Vagina (tissue), 2 donors: ENCODE measurements at regions not wholly inside any gene's neighbourhood (a gene's known extent, or its start where the extent isn't known, plus 50 kb on each side); places are given as distances from the start of the nearest gene placed in this dataset.

ENCODE experiments used
- DNase-seq, 2 donors: peaks; one replicate each; pipeline ENCODE4 v3.0.0-alpha.2; 2017; ENCODE audit errors: extremely low spot score in 2 of 2
- H3K27ac ChIP-seq: fragments of 200-600 bp; sonication (generic); one replicate; pipeline ENCODE4 v1.5.1; 2019
- H3K27me3 ChIP-seq: fragments of 200-600 bp; sonication (generic); one replicate; pipeline ENCODE4 v1.5.1; 2019
- H3K36me3 ChIP-seq, 2 donors: fragments of 200-600 bp; sonication (generic); one replicate each; pipeline ENCODE4 v1.5.1; 2017 to 2019
- H3K4me1 ChIP-seq: fragments of 200-600 bp; sonication (generic); one replicate; pipeline ENCODE4 v1.5.1; 2019
- H3K4me3 ChIP-seq, 2 donors: fragments of 200-600 bp; sonication (generic); 1 replicate in 1 of 2; 2 replicates in 1 of 2; pipeline ENCODE4 v1.5.1; 2016 to 2019
- H3K9me3 ChIP-seq: fragments of 200-600 bp; sonication (generic); one replicate; pipeline ENCODE4 v1.5.1; 2019
- POLR2A ChIP-seq, 2 donors: fragments of 450-650 bp; IDR thresholded peaks; one replicate each; pipeline ENCODE4 v1.6.1; 2017; ENCODE audit warnings: antibody characterized with exemption in 2 of 2, mild to moderate bottlenecking in 2 of 2, moderate library complexity in 2 of 2
- POLR2AphosphoS5 ChIP-seq, 2 donors: sonication (generic); formaldehyde crosslinking; IDR thresholded peaks; one replicate each; pipeline ENCODE4 v1.9.0; 2017; ENCODE audit warnings: antibody characterized with exemption in 2 of 2, mild to moderate bottlenecking in 2 of 2, low read depth in 1 of 2; ENCODE audit not compliant: insufficient read depth in 1 of 2
- intact Hi-C: fragments of 100-400 bp; cut with DNase I; formaldehyde crosslinking; loops from one replicate; pipeline ENCODE4 v1.15.1; 2023
- TF ChIP-seq, protein P1 (sequence below), 3 experiments: fragments of 450-650 bp in 2 of 3; fragments of 200-600 bp in 1 of 3; sonication (generic) in 1 of 3; IDR thresholded peaks; one replicate each; pipeline ENCODE4 v1.5.1; 2017 to 2019; ENCODE audit warnings: antibody characterized with exemption in 3 of 3, mild to moderate bottlenecking in 2 of 3, moderate library complexity in 2 of 3

GRCh38 chr2:33791625-33792024 is 192.5 kb upstream of the FAM98A start:
- Histone ChIP-seq H3K4me3 (no peak overlapping the region), H3K9me3 (no peaks in the 10 kb centered on the region), H3K36me3 (no peaks in the 10 kb centered on the region), H3K27ac (no peak overlapping the region), H3K27me3 (no peaks in the 10 kb centered on the region), H3K4me1 (no peaks in the 10 kb centered on the region)
- TF ChIP-seq, protein P1, sequence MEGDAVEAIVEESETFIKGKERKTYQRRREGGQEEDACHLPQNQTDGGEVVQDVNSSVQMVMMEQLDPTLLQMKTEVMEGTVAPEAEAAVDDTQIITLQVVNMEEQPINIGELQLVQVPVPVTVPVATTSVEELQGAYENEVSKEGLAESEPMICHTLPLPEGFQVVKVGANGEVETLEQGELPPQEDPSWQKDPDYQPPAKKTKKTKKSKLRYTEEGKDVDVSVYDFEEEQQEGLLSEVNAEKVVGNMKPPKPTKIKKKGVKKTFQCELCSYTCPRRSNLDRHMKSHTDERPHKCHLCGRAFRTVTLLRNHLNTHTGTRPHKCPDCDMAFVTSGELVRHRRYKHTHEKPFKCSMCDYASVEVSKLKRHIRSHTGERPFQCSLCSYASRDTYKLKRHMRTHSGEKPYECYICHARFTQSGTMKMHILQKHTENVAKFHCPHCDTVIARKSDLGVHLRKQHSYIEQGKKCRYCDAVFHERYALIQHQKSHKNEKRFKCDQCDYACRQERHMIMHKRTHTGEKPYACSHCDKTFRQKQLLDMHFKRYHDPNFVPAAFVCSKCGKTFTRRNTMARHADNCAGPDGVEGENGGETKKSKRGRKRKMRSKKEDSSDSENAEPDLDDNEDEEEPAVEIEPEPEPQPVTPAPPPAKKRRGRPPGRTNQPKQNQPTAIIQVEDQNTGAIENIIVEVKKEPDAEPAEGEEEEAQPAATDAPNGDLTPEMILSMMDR (IDR thresholded peaks at IDR 0.05) = no peak
- TF ChIP-seq POLR2A (IDR thresholded peaks at IDR 0.05) = no peak
- no peak for TF ChIP-seq POLR2AphosphoS5 (IDR thresholded peaks at IDR 0.05; ENCODE audit: insufficient read depth in 1 of 2, low read depth in 1 of 2)
- intact Hi-C loops = no loop called here
- no peak for DNase-seq

GRCh38 chr2:33788044-33788443 is 188.9 kb upstream of the FAM98A start:
- Histone ChIP-seq H3K27ac (no peak overlapping the region), H3K4me3 (no peak overlapping the region), H3K36me3 (no peaks in the 10 kb centered on the region), H3K27me3 (no peaks in the 10 kb centered on the region), H3K9me3 (no peaks in the 10 kb centered on the region), H3K4me1 (no peaks in the 10 kb centered on the region)
- TF ChIP-seq POLR2AphosphoS5 (IDR thresholded peaks at IDR 0.05; ENCODE audit: insufficient read depth in 1 of 2, low read depth in 1 of 2) (no peak), POLR2A (IDR thresholded peaks at IDR 0.05) (no peak)
- TF ChIP-seq, protein P1 (IDR thresholded peaks at IDR 0.05) = no peak
- intact Hi-C loops = no loop called here
- no peak for DNase-seq

DNA sequence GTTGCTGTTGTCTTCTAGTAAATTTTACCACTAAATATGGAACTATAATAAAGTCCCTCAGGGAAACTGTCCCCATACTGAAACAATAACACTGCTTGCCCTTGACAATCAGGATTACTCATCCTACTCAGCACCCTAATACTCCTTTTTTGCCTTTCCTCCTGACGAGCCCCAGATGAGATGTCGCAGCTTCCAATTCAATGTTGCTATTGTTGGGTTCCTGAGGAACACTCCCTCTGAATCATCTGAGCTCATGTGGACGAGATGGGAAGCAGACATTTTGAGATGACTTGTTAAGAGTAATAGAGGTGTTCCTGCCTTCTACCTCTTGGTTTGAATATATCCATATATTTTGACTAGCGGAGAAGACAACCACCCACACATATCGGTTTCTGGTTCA is 187.8 kb upstream of the FAM98A start:
- intact Hi-C loops = no loop called here
- Histone ChIP-seq H3K36me3 (no peaks in the 10 kb centered on the region), H3K27ac (no peak overlapping the region), H3K4me3 (no peak overlapping the region), H3K9me3 (no peaks in the 10 kb centered on the region), H3K4me1 (no peaks in the 10 kb centered on the region), H3K27me3 (no peaks in the 10 kb centered on the region)
- no peak for DNase-seq
- TF ChIP-seq POLR2A (IDR thresholded peaks at IDR 0.05) = no peak
- no peak for TF ChIP-seq POLR2AphosphoS5 (IDR thresholded peaks at IDR 0.05; ENCODE audit: insufficient read depth in 1 of 2, low read depth in 1 of 2)
- TF ChIP-seq, protein P1 (IDR thresholded peaks at IDR 0.05) = no peak

- Histone ChIP-seq H3K4me1 (no peaks in the 10 kb centered on the region), H3K9me3 (no peaks in the 10 kb centered on the region), H3K4me3 (no peak overlapping the region), H3K27ac (no peak overlapping the region), H3K36me3 (no peaks in the 10 kb centered on the region), H3K27me3 (no peaks in the 10 kb centered on the region)
- TF ChIP-seq POLR2AphosphoS5 (IDR thresholded peaks at IDR 0.05; ENCODE audit: insufficient read depth in 1 of 2, low read depth in 1 of 2) (no peak), POLR2A (IDR thresholded peaks at IDR 0.05) (no peak)
- TF ChIP-seq, protein P1 (IDR thresholded peaks at IDR 0.05) = no peak
- intact Hi-C loops = no loop called here
- no peak for DNase-seq
Measured at GRCh38 chr2:33785201-33786106, 186.4 kb upstream of the FAM98A start.

- Histone ChIP-seq H3K27me3 (no peaks in the 10 kb centered on the region), H3K4me3 (no peak overlapping the region), H3K36me3 (no peaks in the 10 kb centered on the region), H3K9me3 (no peaks in the 10 kb centered on the region), H3K27ac (no peak overlapping the region), H3K4me1 (no peaks in the 10 kb centered on the region)
- DNase-seq = no peak
- intact Hi-C loops = no loop called here
- TF ChIP-seq, protein P1 (IDR thresholded peaks at IDR 0.05) = no peak
- TF ChIP-seq POLR2A (IDR thresholded peaks at IDR 0.05) = no peak
- no peak for TF ChIP-seq POLR2AphosphoS5 (IDR thresholded peaks at IDR 0.05; ENCODE audit: insufficient read depth in 1 of 2, low read depth in 1 of 2)
Measured at GRCh38 chr2:33784488-33784887, 185.4 kb upstream of the FAM98A start.
